ENCODE measurements at regions not wholly inside any gene's neighbourhood (a gene's known extent, or its start where the extent isn't known, plus 50 kb on each side); places are given as distances from the start of the nearest gene placed in this dataset.
A peak's percentile ranks its signal among the peaks of the same experiment; 100 is the strongest.

- Histone ChIP-seq H4K20me1 (ENCODE audit: insufficient read depth, low read length) (no peaks in the 10 kb centered on the region), H4K91ac (ENCODE audit: insufficient read depth, low read depth, low read length) (no peak overlapping the region), H3K4me3 (ENCODE audit: insufficient read depth, low read depth, low read length) (no peak overlapping the region), H3K27ac (ENCODE audit: insufficient read depth, low read length) (no peak overlapping the region), H2BK15ac (ENCODE audit: low read depth, low read length) (peak overlapping the region; percentile 4; the same call in 1 of the 3 replicates), H3K23ac (ENCODE audit: low read depth, low read length) (no peak overlapping the region), H3K4me1 (ENCODE audit: control insufficient read depth, insufficient read depth, low read length) (0 out of 2 replicates have a peak, but pooled peaks cover 1% of the 10 kb centered on the region), H3K9me1 (ENCODE audit: insufficient read depth, low read length) (peaks cover 5% of the 10 kb centered on the region; the same call in 1 of the 2 replicates), H4K8ac (ENCODE audit: low read depth in 2 of 2, low read length in 2 of 2) (no peak overlapping the region), H3K4ac (ENCODE audit: low read depth, low read length) (peak overlapping the region; percentile 56; the same call in 1 of the 2 replicates), H2AK9ac (replicated peaks; ENCODE audit: low read depth, low read length, poor library complexity) (no peak overlapping the region), H2BK5ac (ENCODE audit: low read depth, low read length, poor library complexity, severe bottlenecking) (no peak overlapping the region), H2BK20ac (ENCODE audit: low read depth, low read length) (no peak overlapping the region), H3K27me3 (ENCODE audit: control insufficient read depth, insufficient read depth, low read length) (no peaks in the 10 kb centered on the region), H3K4me2 (ENCODE audit: low read depth, low read length) (no peak overlapping the region), H3K79me1 (ENCODE audit: low read depth in 1 of 2, low read length in 2 of 2) (no peaks in the 10 kb centered on the region), H3K9ac (ENCODE audit: low read depth, low read length) (no peak overlapping the region), H2BK120ac (ENCODE audit: low read depth, low read length) (no peak overlapping the region), H4K5ac (ENCODE audit: low read depth, low read length) (no peak overlapping the region), H3K14ac (replicated peaks; ENCODE audit: low read depth, low read length) (peak overlapping the region; percentile 37; the same call in 1 of the 2 replicates), H3K18ac (ENCODE audit: low read depth, low read length) (no peak overlapping the region; the same call in 1 of the 2 replicates), H3K36me3 (ENCODE audit: control insufficient read depth, insufficient read depth, low read length) (no peaks in the 10 kb centered on the region), H2AFZ (replicated peaks; ENCODE audit: low read length, poor library complexity) (no peak overlapping the region), H3K9me3 (ENCODE audit: control insufficient read depth, insufficient read depth, low read length) (no peaks in the 10 kb centered on the region), H3K56ac (ENCODE audit: extremely low read depth, insufficient read depth, low read length) (no peak overlapping the region), H2AK5ac (ENCODE audit: low read depth, low read length) (no peak overlapping the region)
- WGBS, 2 experiments (ENCODE audit: extremely low coverage in 2 of 2, insufficient read length in 1 of 2): 40% methylated on average over 1 of the region's 3 CpGs; no CpG with 5 or more reads in 1 of the 2 experiments
- POLR2A ChIA-PET (ENCODE audit: unreplicated experiment): no interaction called here
- intact Hi-C loops (cut with micrococcal nuclease): no loop called here
- CTCF ChIA-PET: no interaction called here
- in situ Hi-C loops (cut with MboI; ENCODE audit: low sequenced_read_pairs): no loop called here
- no TSS peak for BruUV-seq (replicated peaks)
- dilution Hi-C loops (cut with HindIII; ENCODE audit: low sequenced_read_pairs, unreplicated experiment): no loop called here
- ATAC-seq (ENCODE audit: low read depth) (no peak), DNase-seq (no peak)
- no peak for TF ChIP-seq SMC3 (IDR thresholded peaks at IDR 0.05; ENCODE audit: low read depth, low read length)
- no peak for TF ChIP-seq CHD1 (IDR thresholded peaks at IDR 0.05; ENCODE audit: low read depth, low read length)
- TF ChIP-seq MAFK (IDR thresholded peaks at IDR 0.05; ENCODE audit: low read depth, low read length): no peak
- no peak for TF ChIP-seq USF2 (IDR thresholded peaks at IDR 0.05; ENCODE audit: low read depth, low read length)
- no peak for TF ChIP-seq MAZ (IDR thresholded peaks at IDR 0.05; ENCODE audit: borderline replicate concordance, low read depth, low read length)
- TF ChIP-seq RFX5 (IDR thresholded peaks at IDR 0.05; ENCODE audit: low read depth, low read length): no peak
- TF ChIP-seq ELK1 (IDR thresholded peaks at IDR 0.05; ENCODE audit: borderline replicate concordance, low read depth, low read length): no peak
- TF ChIP-seq MXI1 (IDR thresholded peaks at IDR 0.05; ENCODE audit: borderline replicate concordance, low read depth, low read length): no peak
- TF ChIP-seq FOS (IDR thresholded peaks at IDR 0.05; ENCODE audit: low read depth, low read length): no peak
- no peak for TF ChIP-seq RCOR1 (IDR thresholded peaks at IDR 0.05; ENCODE audit: insufficient replicate concordance, low read length)
Measured at GRCh38 chr1:240667351-240667750, 55.4 kb upstream of the GREM2 start.
